ENCODE measurements at regions not wholly inside any gene's neighbourhood (a gene's known extent, or its start where the extent isn't known, plus 50 kb on each side); places are given as distances from the start of the nearest gene placed in this dataset.

DNA sequence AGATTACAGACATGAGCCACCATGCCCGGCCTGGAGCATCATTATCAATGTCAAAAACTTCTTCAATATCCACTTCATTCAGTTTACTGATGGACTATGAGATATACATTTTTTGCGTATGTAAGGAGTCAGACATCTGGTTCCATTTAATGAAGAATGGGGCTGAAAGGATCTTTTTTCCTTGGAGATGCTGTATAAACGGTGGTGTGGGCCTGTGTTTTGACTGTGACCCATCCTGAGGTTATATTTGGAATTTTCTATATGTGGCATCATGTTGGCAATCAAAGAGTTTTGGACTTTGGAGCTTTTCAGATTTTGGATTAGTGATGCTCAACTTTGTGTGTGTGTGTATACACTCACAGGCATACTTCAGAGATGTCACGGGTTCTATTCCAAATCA, 85.7 kb upstream of the FBXL17 start:
- Histone ChIP-seq H3K4me3 (no peak overlapping the region), H3K36me3 (replicated peaks; ENCODE audit: insufficient read depth, low read depth) (no peaks in the 10 kb centered on the region), H3K27me3 (no peaks in the 10 kb centered on the region), H4K20me1 (ENCODE audit: insufficient read depth, poor library complexity, severe bottlenecking) (no peaks in the 10 kb centered on the region), H3K4me2 (no peak overlapping the region), H3K4me1 (ENCODE audit: insufficient read depth) (no peaks in the 10 kb centered on the region), H3K79me2 (no peaks in the 10 kb centered on the region), H3K9me3 (ENCODE audit: low read depth) (no peaks in the 10 kb centered on the region), H3K27ac (no peak overlapping the region), H2AFZ (no peak overlapping the region), H3K9me2 (replicated peaks; ENCODE audit: insufficient read depth) (no peaks in the 10 kb centered on the region)
- TF ChIP-seq EZH2phosphoT487 (IDR thresholded peaks at IDR 0.05; ENCODE audit: low read depth, severe bottlenecking, unreplicated experiment) (no peak), EZH2 (IDR thresholded peaks at IDR 0.05; ENCODE audit: borderline replicate concordance) (no peak)
- TF ChIP-seq, protein P1, sequence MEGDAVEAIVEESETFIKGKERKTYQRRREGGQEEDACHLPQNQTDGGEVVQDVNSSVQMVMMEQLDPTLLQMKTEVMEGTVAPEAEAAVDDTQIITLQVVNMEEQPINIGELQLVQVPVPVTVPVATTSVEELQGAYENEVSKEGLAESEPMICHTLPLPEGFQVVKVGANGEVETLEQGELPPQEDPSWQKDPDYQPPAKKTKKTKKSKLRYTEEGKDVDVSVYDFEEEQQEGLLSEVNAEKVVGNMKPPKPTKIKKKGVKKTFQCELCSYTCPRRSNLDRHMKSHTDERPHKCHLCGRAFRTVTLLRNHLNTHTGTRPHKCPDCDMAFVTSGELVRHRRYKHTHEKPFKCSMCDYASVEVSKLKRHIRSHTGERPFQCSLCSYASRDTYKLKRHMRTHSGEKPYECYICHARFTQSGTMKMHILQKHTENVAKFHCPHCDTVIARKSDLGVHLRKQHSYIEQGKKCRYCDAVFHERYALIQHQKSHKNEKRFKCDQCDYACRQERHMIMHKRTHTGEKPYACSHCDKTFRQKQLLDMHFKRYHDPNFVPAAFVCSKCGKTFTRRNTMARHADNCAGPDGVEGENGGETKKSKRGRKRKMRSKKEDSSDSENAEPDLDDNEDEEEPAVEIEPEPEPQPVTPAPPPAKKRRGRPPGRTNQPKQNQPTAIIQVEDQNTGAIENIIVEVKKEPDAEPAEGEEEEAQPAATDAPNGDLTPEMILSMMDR (IDR thresholded peaks at IDR 0.05; ENCODE audit: poor library complexity), result no peak
- DNase-seq (ENCODE audit: low spot score), result no peak
- WGBS (ENCODE audit: low lambda C conversion rate, missing lambda C conversion rate), result 70% methylated on average over 4 of the region's 4 CpGs

- no peaks in the 10 kb centered on the region for H3K36me3 ChIP-seq (replicated peaks; ENCODE audit: insufficient read depth, low read depth)
- no peaks in the 10 kb centered on the region for H3K9me2 ChIP-seq (replicated peaks; ENCODE audit: insufficient read depth)
- H2AFZ ChIP-seq, result no peak overlapping the region
- no peaks in the 10 kb centered on the region for H3K27me3 ChIP-seq
- H3K9me3 ChIP-seq (ENCODE audit: low read depth), result no peaks in the 10 kb centered on the region
- H3K4me1 ChIP-seq (ENCODE audit: insufficient read depth), result no peaks in the 10 kb centered on the region
- DNase-seq (ENCODE audit: low spot score), result no peak
- H3K79me2 ChIP-seq, result no peaks in the 10 kb centered on the region
- H4K20me1 ChIP-seq (ENCODE audit: insufficient read depth, poor library complexity, severe bottlenecking), result no peaks in the 10 kb centered on the region
- 89% methylated on average over 1 of the region's 1 CpG for WGBS (ENCODE audit: low lambda C conversion rate, missing lambda C conversion rate)
- H3K27ac ChIP-seq, result no peak overlapping the region
- TF ChIP-seq EZH2 (IDR thresholded peaks at IDR 0.05; ENCODE audit: borderline replicate concordance) (no peak), EZH2phosphoT487 (IDR thresholded peaks at IDR 0.05; ENCODE audit: low read depth, severe bottlenecking, unreplicated experiment) (no peak)
- TF ChIP-seq, protein P1 (IDR thresholded peaks at IDR 0.05; ENCODE audit: poor library complexity), result no peak
- no peak overlapping the region for H3K4me3 ChIP-seq
- H3K4me2 ChIP-seq, result no peak overlapping the region
Measured at GRCh38 chr5:108461628-108462367, 79.9 kb upstream of the FBXL17 start.

GRCh38 chr5:108459769-108460168, 77.9 kb upstream of the FBXL17 start:
- Histone ChIP-seq H3K9me2 (replicated peaks; ENCODE audit: insufficient read depth) (no peaks in the 10 kb centered on the region), H3K4me3 (no peak overlapping the region), H3K4me2 (no peak overlapping the region), H3K27me3 (no peaks in the 10 kb centered on the region), H3K27ac (no peak overlapping the region), H3K9me3 (ENCODE audit: low read depth) (no peaks in the 10 kb centered on the region), H3K36me3 (replicated peaks; ENCODE audit: insufficient read depth, low read depth) (no peaks in the 10 kb centered on the region), H2AFZ (no peak overlapping the region), H4K20me1 (ENCODE audit: insufficient read depth, poor library complexity, severe bottlenecking) (no peaks in the 10 kb centered on the region), H3K4me1 (ENCODE audit: insufficient read depth) (no peaks in the 10 kb centered on the region), H3K79me2 (no peaks in the 10 kb centered on the region)
- TF ChIP-seq, protein P1 (IDR thresholded peaks at IDR 0.05; ENCODE audit: poor library complexity), result no peak
- TF ChIP-seq EZH2 (IDR thresholded peaks at IDR 0.05; ENCODE audit: borderline replicate concordance), result no peak
- no peak for TF ChIP-seq EZH2phosphoT487 (IDR thresholded peaks at IDR 0.05; ENCODE audit: low read depth, severe bottlenecking, unreplicated experiment)
- DNase-seq (ENCODE audit: low spot score), result no peak
- WGBS (ENCODE audit: low lambda C conversion rate, missing lambda C conversion rate), result 56% methylated on average over 2 of the region's 2 CpGs
